ENCODE measurements at regions not wholly inside any gene's neighbourhood (a gene's known extent, or its start where the extent isn't known, plus 50 kb on each side); places are given as distances from the start of the nearest gene placed in this dataset.

DNA sequence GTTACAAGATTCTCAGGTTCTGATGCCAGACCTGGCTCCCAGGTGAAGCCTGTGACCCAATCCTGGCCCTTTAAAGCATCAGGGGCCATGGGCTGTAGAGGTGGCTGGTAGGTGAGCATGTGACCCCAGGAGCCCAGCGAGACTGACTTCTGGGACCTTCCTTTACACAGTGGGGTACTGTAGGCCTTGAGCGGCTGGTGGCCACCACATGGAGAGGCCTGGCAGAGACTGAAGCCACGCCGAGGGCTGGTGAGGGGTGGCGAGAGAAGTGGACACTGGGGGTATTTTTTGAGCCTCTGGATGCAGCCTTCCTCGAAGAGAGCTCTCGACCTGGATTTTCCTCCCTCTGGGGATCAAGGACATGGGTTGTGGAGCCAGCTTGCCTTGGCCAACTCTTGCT is 71.2 kb upstream of the ITGA11 start:
- no peak overlapping the region for H2AFZ ChIP-seq (ENCODE audit: low read length)
- no peak overlapping the region for H4K91ac ChIP-seq (ENCODE audit: insufficient read length, low read depth, low read length)
- H3K36me3 Mint-ChIP-seq (ENCODE audit: insufficient read depth in 1 of 3, low read depth in 3 of 3): peaks cover 0 to 8% (median 0%) of the 10 kb centered on the region in 3 experiments; a peak in 3 of 7 replicates
- no peak overlapping the region for H2BK20ac ChIP-seq (ENCODE audit: low read depth, low read length, poor library complexity, severe bottlenecking)
- H2BK12ac ChIP-seq (ENCODE audit: insufficient read length, low read depth, low read length): no peak overlapping the region
- no peak overlapping the region for H3K9ac ChIP-seq (ENCODE audit: extremely low read depth, insufficient read length, low read length)
- DNase-seq: no peak
- no CpG with 5 or more reads among the region's 7 CpGs for WGBS (ENCODE audit: extremely low coverage, insufficient read length, low lambda C conversion rate)
- H2BK120ac ChIP-seq (ENCODE audit: low read depth, low read length, poor library complexity, severe bottlenecking): no peak overlapping the region
- no peak overlapping the region for H4K5ac ChIP-seq (ENCODE audit: insufficient read length, low read depth, low read length)
- no peak overlapping the region for H3K14ac ChIP-seq (ENCODE audit: insufficient read depth, low read length)
- H2AK5ac ChIP-seq (ENCODE audit: insufficient read length, low read length): no peak overlapping the region
- H3K4me1 ChIP-seq (ENCODE audit: insufficient read depth, low read length): peaks cover 4% of the 10 kb centered on the region; the same call in 1 of the 2 replicates
- no peak overlapping the region for H2BK15ac ChIP-seq (ENCODE audit: low read depth, low read length)
- no peaks in the 10 kb centered on the region for H3K79me2 ChIP-seq (ENCODE audit: insufficient read depth, low read length)
- H3K27ac Mint-ChIP-seq: no peak overlapping the region
- H3K9me3 Mint-ChIP-seq: no peaks in the 10 kb centered on the region
- H2BK5ac ChIP-seq (ENCODE audit: insufficient read length, low read length): no peak overlapping the region
- H3K4ac ChIP-seq (ENCODE audit: low read depth, low read length): no peak overlapping the region
- H4K20me1 ChIP-seq (ENCODE audit: control insufficient read depth, insufficient read depth, insufficient read length): no peaks in the 10 kb centered on the region
- no peak overlapping the region for H4K8ac ChIP-seq (replicated peaks; ENCODE audit: insufficient read length, low read depth, low read length)
- H3K79me1 ChIP-seq (ENCODE audit: insufficient read depth, low read depth, low read length, poor library complexity, severe bottlenecking): no peaks in the 10 kb centered on the region
- no peak overlapping the region for H3K4me2 ChIP-seq (ENCODE audit: insufficient read depth, insufficient read length, low read length)
- H3K56ac ChIP-seq (ENCODE audit: insufficient read length, low read depth, low read length): no peak overlapping the region
- H3K27me3 Mint-ChIP-seq (ENCODE audit: low read depth): peaks cover 7% of the 10 kb centered on the region
- no peak overlapping the region for H3K27ac ChIP-seq (ENCODE audit: insufficient read length, low read depth, low read length)
- no peaks in the 10 kb centered on the region for H3K9me3 ChIP-seq (ENCODE audit: control insufficient read depth, low read depth, low read length)
- H3T11ph ChIP-seq (ENCODE audit: low read length): no peak overlapping the region
- H3K4me3 Mint-ChIP-seq: no peak overlapping the region
- H3K4me1 Mint-ChIP-seq: peaks cover 17 to 26% of the 10 kb centered on the region in 2 experiments
- H3K18ac ChIP-seq (ENCODE audit: insufficient read length, low read depth, low read length): no peak overlapping the region
- H3K27me3 ChIP-seq (ENCODE audit: insufficient read depth, low read length): no peaks in the 10 kb centered on the region
- no peak overlapping the region for H3K23ac ChIP-seq (ENCODE audit: insufficient read length, low read depth, low read length)
- no peaks in the 10 kb centered on the region for H3K23me2 ChIP-seq (ENCODE audit: insufficient read length, low read depth, low read length, poor library complexity, severe bottlenecking)
- TF ChIP-seq, protein P1, sequence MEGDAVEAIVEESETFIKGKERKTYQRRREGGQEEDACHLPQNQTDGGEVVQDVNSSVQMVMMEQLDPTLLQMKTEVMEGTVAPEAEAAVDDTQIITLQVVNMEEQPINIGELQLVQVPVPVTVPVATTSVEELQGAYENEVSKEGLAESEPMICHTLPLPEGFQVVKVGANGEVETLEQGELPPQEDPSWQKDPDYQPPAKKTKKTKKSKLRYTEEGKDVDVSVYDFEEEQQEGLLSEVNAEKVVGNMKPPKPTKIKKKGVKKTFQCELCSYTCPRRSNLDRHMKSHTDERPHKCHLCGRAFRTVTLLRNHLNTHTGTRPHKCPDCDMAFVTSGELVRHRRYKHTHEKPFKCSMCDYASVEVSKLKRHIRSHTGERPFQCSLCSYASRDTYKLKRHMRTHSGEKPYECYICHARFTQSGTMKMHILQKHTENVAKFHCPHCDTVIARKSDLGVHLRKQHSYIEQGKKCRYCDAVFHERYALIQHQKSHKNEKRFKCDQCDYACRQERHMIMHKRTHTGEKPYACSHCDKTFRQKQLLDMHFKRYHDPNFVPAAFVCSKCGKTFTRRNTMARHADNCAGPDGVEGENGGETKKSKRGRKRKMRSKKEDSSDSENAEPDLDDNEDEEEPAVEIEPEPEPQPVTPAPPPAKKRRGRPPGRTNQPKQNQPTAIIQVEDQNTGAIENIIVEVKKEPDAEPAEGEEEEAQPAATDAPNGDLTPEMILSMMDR (conservative IDR thresholded peaks at IDR 0.05): no peak

All from H9 (cell line).